Activated T-helper 17 cell treated with anti-CD3 and anti-CD28 coated beads, Interleukin-2, amount 50 U/mL, for 72 hours (primary cell): ENCODE measurements at regions not wholly inside any gene's neighbourhood (a gene's known extent, or its start where the extent isn't known, plus 50 kb on each side); places are given as distances from the start of the nearest gene placed in this dataset.
"Not testable (repeated sequence)": the region's sequence is repeated elsewhere in the genome, so short reads cannot be mapped to it uniquely, and the experiment has no call there.

Source experiments
- ATAC-seq: fragments of 150-1000 bp; cut with Tn5 transposase; replicated peaks from 2 replicates; pipeline ENCODE4 v1.10.0; 2021; ENCODE audit warnings: mild to moderate bottlenecking, moderate library complexity
- H3K27ac Mint-ChIP-seq: one replicate; pipeline ENCODE4 v1.8.0; 2022; ENCODE audit warnings: mixed read lengths
- H3K27me3 Mint-ChIP-seq: one replicate; pipeline ENCODE4 v1.8.0; 2022; ENCODE audit warnings: mixed read lengths
- H3K36me3 Mint-ChIP-seq: one replicate; pipeline ENCODE4 v1.8.0; 2022; ENCODE audit warnings: low read depth, mild to moderate bottlenecking, mixed read lengths
- H3K4me1 Mint-ChIP-seq: one replicate; pipeline ENCODE4 v1.8.0; 2022; ENCODE audit warnings: mixed read lengths
- H3K4me3 Mint-ChIP-seq: one replicate; pipeline ENCODE4 v1.8.0; 2022; ENCODE audit warnings: mild to moderate bottlenecking, mixed read lengths
- H3K9me3 Mint-ChIP-seq: one replicate; pipeline ENCODE4 v1.8.0; 2022; ENCODE audit warnings: mixed read lengths

DNA sequence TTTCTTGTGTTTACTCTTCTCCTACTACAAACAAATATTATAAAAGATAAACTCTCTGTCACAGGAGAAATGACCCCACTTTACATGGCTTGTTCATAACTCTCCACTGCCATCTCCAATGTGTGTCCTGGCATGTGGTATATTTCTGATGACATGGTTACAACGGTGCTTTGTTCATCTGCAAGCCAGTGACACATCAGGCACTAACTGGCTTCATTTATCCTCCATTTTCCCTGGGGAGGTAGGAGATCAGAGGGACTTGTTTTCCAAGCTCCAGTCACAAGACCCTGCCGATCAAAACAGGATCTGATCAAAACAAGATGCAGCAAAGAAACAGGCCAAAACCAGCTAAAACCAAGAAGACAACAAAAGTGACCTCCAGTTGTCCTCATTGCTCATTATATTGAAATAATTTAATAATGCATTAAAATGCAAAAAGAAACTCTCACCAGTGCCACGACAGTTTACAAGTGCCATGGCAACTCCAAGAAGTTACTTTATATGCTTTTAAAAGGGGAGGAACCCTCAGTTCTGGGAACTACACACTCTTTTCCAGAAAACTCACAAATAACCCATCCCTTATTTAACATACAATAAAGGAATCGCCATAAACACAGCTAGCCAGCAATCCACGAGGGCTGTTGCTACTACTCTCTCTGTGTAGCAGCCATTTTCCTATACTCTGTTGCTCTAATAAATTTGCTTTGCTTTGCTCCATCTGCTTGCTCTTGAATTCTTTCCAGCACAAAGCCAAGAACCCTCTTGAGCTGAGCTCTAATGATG, 224.2 kb downstream of the XPNPEP1 start:
- Mint-ChIP-seq H3K27me3 (peaks cover 8% of the 10 kb centered on the region), H3K4me3 (no peak overlapping the region), H3K36me3 (no peaks in the 10 kb centered on the region), H3K9me3 (no peaks in the 10 kb centered on the region), H3K27ac (no peak overlapping the region), H3K4me1 (no peaks in the 10 kb centered on the region)
- no peak for ATAC-seq

DNA sequence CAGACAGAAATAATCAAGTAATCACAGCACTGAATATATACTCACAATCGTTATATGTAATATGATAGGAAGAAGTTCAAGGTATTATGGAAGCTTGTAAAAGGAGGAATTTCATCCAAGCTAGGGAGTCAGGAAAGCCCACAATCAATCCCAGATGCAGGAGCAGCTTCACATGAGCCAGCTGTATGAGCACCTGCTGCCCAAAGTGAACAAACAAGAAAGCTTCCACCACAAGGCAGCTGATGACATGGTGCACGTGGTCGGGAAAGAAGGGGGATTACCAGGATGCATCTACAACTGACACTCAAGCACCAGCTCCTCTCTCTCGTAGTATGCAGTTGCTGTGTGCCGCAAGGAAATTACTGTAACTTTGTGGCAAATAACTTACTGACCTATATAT, 225.2 kb downstream of the XPNPEP1 start:
- Mint-ChIP-seq H3K27ac (no peak overlapping the region), H3K9me3 (no peaks in the 10 kb centered on the region), H3K4me1 (no peaks in the 10 kb centered on the region), H3K36me3 (no peaks in the 10 kb centered on the region), H3K27me3 (peaks cover 8% of the 10 kb centered on the region), H3K4me3 (no peak overlapping the region)
- ATAC-seq = no peak

DNA sequence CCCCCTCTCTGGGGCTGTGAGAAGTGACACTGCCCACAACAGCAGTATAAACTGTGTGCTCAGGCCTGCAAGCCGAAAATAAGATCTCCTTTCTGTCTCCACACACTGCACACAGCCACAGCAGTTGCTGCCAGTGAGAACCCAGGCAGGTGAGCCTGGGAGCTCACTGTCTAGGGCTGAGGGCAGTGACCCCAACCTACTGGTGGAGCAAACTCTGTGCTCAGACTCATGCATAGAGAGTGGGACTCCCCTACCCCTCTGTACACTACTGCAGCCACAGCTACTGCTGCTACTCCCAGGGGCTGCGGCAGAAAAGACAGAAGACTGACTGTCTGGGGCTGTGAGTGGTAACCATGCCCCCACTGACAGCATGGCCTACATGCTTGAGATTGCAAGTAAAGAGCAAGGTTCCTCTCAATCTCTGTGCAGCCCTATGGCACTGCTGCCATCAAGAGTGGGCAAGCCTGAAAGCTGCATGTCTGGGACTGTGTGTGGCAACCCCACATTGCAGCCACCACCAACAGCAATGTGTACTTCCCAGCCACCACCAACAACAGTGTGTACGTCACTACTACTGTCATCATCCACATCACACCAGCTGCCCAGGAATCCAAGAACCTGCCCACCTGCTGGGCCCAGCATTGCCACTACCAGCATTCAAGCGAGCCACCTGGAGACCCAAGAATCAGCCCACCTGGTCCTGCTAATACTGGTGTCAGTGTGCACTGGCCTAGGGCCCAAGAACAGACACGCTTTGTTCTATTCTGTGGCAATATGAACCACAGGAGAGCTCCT, 226.1 kb downstream of the XPNPEP1 start:
- no peak overlapping the region for H3K4me3 Mint-ChIP-seq
- H3K4me1 Mint-ChIP-seq = no peaks in the 10 kb centered on the region
- no peak for ATAC-seq
- peaks cover 10% of the 10 kb centered on the region for H3K27me3 Mint-ChIP-seq
- no peak overlapping the region for H3K27ac Mint-ChIP-seq
- no peaks in the 10 kb centered on the region for H3K9me3 Mint-ChIP-seq
- H3K36me3 Mint-ChIP-seq = no peaks in the 10 kb centered on the region

DNA sequence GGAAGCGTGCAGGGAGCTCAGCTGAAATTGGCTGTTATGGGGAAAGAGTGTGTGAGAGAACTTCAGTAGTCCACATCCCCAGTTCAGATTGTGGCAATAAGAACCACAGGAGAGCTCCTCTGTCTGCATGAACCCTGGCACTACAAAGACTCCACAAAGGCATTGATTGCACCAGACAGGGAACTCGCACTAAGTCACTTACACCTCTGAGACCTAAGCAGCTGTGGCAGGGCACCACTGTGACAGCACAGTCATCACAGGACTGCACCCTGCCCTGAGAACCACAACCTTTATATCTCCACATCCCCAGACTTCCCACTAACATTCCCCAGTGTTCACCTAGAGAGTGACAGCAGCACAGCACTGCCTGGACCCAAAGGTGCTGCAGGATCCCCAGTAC, 226.8 kb downstream of the XPNPEP1 start:
- Mint-ChIP-seq H3K27me3 (peaks cover 11% of the 10 kb centered on the region), H3K9me3 (no peaks in the 10 kb centered on the region), H3K4me1 (no peaks in the 10 kb centered on the region), H3K36me3 (no peaks in the 10 kb centered on the region), H3K4me3 (no peak overlapping the region), H3K27ac (no peak overlapping the region)
- ATAC-seq = no peak

DNA sequence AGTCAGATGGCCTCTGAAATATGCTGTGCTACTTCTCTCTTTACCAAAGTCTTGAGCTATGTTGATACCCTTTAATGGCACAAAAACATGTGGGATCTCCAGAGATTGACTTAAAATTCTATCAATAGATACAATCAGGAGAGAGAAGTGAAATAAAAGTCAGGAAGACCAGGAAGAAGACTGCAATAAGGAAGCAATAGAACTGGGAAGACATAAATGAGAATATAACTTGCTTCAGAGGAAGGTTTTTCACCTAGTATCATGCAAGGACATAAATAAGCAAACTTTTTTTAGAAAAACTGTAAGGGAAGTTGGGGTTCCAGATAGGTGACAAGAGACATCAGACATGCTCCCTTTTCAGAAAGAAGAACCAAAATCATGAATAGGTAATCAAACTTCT, 227.3 kb downstream of the XPNPEP1 start:
- no peaks in the 10 kb centered on the region for H3K4me1 Mint-ChIP-seq
- H3K27me3 Mint-ChIP-seq = peaks cover 11% of the 10 kb centered on the region
- no peak overlapping the region for H3K4me3 Mint-ChIP-seq
- no peaks in the 10 kb centered on the region for H3K9me3 Mint-ChIP-seq
- no peak overlapping the region for H3K27ac Mint-ChIP-seq
- H3K36me3 Mint-ChIP-seq = no peaks in the 10 kb centered on the region
- ATAC-seq = no peak

DNA sequence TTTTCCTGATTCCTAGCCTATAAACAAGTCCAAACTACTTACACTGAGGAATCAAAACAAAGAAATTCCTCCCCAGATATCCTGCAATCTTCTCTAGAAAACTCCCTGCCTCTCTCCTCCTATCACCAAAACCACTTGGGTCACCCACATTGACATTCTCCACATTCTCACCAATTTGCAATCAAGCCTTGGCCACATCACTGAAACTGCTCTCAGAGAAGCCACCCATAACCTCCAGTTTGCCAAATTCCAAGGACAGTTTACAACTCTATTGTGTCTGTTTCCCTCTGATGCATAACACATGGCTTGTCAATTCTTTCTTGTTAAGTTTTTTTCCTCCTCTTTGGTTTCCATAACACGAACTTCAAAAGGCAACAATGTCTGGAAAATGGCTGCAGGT, 233.5 kb downstream of the XPNPEP1 start:
- Mint-ChIP-seq H3K9me3 (peaks cover 4% of the 10 kb centered on the region), H3K4me1 (no peaks in the 10 kb centered on the region), H3K27ac (no peak overlapping the region), H3K36me3 (no peaks in the 10 kb centered on the region), H3K27me3 (peaks cover 18% of the 10 kb centered on the region), H3K4me3 (no peak overlapping the region)
- ATAC-seq = no peak

DNA sequence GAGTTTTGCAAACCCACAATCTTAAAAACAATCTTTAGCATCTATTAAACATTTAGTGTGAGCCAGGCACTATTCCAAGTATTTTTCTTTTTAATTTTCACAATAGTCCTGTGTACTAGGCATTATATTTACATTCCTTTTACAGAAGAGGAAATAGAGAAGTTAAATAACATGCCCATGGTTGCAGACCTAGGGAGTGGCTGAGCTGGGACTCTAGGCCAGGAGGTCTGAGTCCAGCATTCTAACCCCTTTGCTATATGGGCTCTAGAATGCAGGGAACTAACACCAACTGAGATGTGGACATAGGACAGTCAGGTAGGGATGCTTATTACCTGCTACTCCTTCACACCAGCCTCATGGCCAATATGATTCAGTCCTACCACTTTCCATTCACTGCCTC, 243.8 kb downstream of the XPNPEP1 start:
- ATAC-seq = no peak
- Mint-ChIP-seq H3K4me1 (no peaks in the 10 kb centered on the region), H3K27ac (no peak overlapping the region), H3K4me3 (no peak overlapping the region), H3K9me3 (no peaks in the 10 kb centered on the region), H3K36me3 (no peaks in the 10 kb centered on the region), H3K27me3 (peaks cover 3% of the 10 kb centered on the region)

DNA sequence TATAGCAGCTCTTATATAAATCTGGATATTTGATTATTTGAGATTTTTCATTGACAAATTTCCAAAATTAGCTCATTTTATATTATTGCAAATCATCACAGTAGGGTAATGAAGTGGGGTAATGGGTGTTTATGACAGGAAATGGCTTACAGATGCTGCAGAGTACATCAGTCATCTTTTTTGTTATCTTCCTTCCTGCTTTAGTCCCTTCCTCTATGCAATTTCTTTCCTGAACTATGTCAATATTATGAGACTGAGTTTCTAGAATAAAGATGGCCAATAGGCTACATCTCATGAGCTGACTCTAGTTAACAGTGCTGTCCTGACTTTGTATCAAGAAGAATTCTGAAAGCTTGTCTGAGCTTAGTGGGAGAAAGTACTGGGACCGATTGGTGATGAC, 244.5 kb downstream of the XPNPEP1 start:
- Mint-ChIP-seq H3K27me3 (peaks cover 3% of the 10 kb centered on the region), H3K27ac (no peak overlapping the region), H3K4me3 (no peak overlapping the region), H3K4me1 (no peaks in the 10 kb centered on the region), H3K9me3 (no peaks in the 10 kb centered on the region), H3K36me3 (no peaks in the 10 kb centered on the region)
- ATAC-seq = no peak

DNA sequence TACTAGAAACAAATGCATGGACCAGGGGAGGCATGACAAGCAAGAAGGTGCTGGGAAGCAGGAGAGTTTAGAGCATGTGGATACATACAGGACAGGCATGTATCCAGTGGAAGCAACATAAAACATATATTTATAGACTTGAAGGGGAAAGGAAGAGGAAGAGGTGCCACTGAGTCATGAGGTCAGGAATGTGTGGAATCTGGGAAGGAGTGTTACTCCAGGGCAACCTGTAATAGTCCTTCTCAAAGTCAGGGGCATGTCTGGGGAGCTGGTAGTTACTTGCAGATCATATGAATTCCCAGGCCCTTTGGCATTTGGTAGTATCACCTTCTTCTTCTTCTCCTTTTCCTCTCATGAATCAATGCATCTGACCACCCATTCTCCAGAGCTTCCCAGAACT, 246.6 kb downstream of the XPNPEP1 start:
- H3K36me3 Mint-ChIP-seq = no peaks in the 10 kb centered on the region
- H3K27me3 Mint-ChIP-seq = peaks cover 7% of the 10 kb centered on the region
- H3K4me1 Mint-ChIP-seq = no peaks in the 10 kb centered on the region
- H3K27ac Mint-ChIP-seq = no peak overlapping the region
- H3K9me3 Mint-ChIP-seq = no peaks in the 10 kb centered on the region
- no peak for ATAC-seq
- no peak overlapping the region for H3K4me3 Mint-ChIP-seq

DNA sequence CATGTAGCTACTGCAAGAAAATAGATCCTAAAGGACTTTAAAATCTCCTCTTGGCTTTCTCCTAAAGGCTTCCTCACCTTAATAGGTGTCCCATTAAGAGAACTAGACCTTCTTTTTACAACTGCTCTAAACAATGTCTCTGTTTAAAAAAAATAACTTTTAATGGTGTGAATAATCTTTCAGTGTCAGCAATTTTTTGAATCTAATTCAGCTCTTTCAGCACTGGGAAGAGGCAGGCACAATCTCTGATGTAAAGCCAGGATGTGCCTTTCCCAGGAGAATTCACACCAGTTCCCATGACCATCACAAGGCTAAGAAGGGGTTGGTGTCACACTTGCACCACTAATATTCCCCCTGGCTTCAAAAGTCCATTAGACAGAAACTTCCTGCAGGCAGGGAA, 254.6 kb downstream of the XPNPEP1 start:
- no peaks in the 10 kb centered on the region for H3K9me3 Mint-ChIP-seq
- H3K4me3 Mint-ChIP-seq = no peak overlapping the region
- no peak for ATAC-seq
- H3K27me3 Mint-ChIP-seq = peaks cover 2% of the 10 kb centered on the region
- no peaks in the 10 kb centered on the region for H3K4me1 Mint-ChIP-seq
- no peak overlapping the region for H3K27ac Mint-ChIP-seq
- no peaks in the 10 kb centered on the region for H3K36me3 Mint-ChIP-seq

DNA sequence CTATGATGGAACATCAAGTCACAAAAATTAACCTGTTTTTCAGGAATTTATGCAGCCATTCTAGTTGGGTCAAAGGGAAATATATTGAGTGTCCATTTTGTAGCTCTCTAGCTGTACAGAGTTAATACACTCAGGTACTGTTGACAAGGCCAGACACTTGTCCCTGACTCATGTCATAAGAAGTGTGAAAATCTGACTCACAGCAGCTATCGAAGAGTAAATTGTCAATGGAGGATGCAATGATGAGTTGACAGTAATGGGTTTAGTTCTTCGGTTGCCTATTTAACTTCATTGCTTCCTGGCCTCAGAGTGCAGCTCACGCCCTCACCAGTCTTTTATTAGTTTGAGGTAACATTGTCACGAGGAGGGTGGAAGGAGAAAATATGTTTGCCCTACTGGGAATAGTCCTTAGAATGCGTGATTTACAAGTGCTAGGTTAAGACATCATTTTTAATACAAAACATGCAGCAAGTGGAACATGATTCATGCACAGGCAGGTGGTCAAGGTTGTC, 255.1 kb downstream of the XPNPEP1 start:
- Mint-ChIP-seq H3K27me3 (no peaks in the 10 kb centered on the region), H3K9me3 (no peaks in the 10 kb centered on the region), H3K36me3 (no peaks in the 10 kb centered on the region), H3K4me1 (no peaks in the 10 kb centered on the region), H3K4me3 (no peak overlapping the region), H3K27ac (no peak overlapping the region)
- ATAC-seq = no peak

DNA sequence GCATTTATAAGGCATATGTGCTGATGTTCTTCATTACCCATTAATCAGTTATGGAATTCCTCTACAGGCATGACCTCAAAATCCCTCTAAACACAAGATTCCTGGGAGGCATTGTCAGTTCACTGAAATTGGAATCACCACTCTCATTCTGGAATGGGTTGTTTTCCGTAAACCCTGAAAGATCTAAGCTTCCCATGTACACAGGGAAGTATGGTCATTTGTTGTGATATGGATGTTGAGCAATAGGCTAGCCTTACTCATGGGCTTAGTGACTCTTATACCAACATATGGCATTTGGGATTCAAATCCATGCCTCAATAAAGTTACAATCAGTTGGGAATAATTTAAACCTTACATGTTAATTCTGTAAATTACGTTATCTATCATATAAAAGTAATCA, 258.0 kb downstream of the XPNPEP1 start:
- no peaks in the 10 kb centered on the region for H3K9me3 Mint-ChIP-seq
- ATAC-seq = no peak
- H3K36me3 Mint-ChIP-seq = no peaks in the 10 kb centered on the region
- H3K4me1 Mint-ChIP-seq = no peaks in the 10 kb centered on the region
- H3K27me3 Mint-ChIP-seq = no peaks in the 10 kb centered on the region
- H3K4me3 Mint-ChIP-seq = no peak overlapping the region
- H3K27ac Mint-ChIP-seq = no peak overlapping the region

DNA sequence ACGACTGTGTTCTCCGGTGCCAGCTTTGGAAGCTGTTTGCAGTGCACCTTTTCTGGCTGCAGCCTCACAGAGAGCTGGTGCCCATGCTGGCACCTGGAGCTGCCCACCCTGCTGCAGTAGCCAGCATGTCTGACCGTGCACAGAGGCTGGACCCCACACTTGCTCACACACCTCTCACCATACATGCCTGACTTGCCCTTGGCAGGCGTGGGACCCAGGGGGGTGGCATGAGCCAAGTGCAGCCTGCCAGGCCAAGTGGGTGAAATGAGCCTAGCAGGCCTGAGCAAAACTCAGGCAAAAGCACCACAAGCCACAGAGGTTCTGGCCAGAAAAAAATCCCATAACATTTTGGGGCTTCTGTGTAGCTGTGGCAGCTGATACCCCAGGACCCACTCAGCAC, 258.8 kb downstream of the XPNPEP1 start:
- H3K36me3 Mint-ChIP-seq = no peaks in the 10 kb centered on the region
- no peaks in the 10 kb centered on the region for H3K9me3 Mint-ChIP-seq
- ATAC-seq = no peak
- H3K27me3 Mint-ChIP-seq = no peaks in the 10 kb centered on the region
- H3K4me1 Mint-ChIP-seq = no peaks in the 10 kb centered on the region
- H3K27ac Mint-ChIP-seq = no peak overlapping the region
- H3K4me3 Mint-ChIP-seq = no peak overlapping the region

DNA sequence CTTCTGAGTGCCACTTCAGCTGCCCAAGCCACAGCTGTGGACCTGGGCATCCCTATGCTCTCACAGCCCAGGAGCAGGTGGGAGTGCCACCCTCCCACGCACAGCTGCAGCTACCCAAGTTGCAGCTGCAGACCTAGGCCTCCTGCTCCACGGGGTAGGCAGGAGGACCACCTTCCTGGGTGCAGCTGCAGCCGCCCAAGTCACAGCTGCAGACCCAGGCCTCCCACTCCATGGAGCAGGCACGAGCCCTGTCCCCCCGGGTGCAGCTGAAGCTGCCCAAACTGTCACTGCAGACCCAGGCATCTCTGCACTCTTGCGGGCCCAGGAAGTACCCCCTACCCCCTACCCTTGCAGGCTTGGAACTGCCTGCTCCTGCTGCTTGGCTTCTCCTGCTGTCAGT, 260.2 kb downstream of the XPNPEP1 start:
- Mint-ChIP-seq H3K9me3 (no peaks in the 10 kb centered on the region), H3K4me1 (no peaks in the 10 kb centered on the region), H3K36me3 (no peaks in the 10 kb centered on the region), H3K4me3 (no peak overlapping the region), H3K27ac (no peak overlapping the region), H3K27me3 (no peaks in the 10 kb centered on the region)
- ATAC-seq = no peak

DNA sequence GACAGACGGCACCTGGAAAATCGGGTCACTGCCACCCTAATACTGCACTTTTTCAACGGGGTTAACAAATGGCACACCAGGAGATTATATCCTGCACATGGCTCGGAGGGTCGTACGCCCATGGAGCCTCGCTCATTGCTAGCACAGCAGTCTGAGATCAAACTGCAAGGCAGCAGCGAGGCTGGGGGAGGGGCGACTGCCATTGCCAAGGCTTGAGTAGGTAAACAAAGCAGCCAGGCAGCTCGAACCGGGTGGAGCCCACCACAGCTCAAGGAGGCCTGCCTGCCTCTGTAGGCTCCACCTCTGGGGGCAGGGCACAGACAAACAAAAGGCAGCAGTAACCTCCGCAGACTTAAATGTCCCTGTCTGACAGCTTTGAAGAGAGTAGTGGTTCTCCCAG, 270.7 kb downstream of the XPNPEP1 start:
- H3K9me3 Mint-ChIP-seq, H3K27ac Mint-ChIP-seq, H3K4me1 Mint-ChIP-seq, H3K27me3 Mint-ChIP-seq, ATAC-seq, H3K36me3 Mint-ChIP-seq, H3K4me3 Mint-ChIP-seq: not testable (repeated sequence)
